ENCODE measurements at regions not wholly inside any gene's neighbourhood (a gene's known extent, or its start where the extent isn't known, plus 50 kb on each side); places are given as distances from the start of the nearest gene placed in this dataset.

- TF ChIP-seq E2F6 (IDR thresholded peaks at IDR 0.05), result no peak
- TF ChIP-seq BCL11A (IDR thresholded peaks at IDR 0.05; ENCODE audit: low read depth in 2 of 2, low read length in 2 of 2), result no peak
Observed at GRCh38 chr2:57728691-57729090, 317.9 kb upstream of the VRK2 start (continued).

All from H1 (cell line).